ENCODE measurements at regions not wholly inside any gene's neighbourhood (a gene's known extent, or its start where the extent isn't known, plus 50 kb on each side); places are given as distances from the start of the nearest gene placed in this dataset.

DNA sequence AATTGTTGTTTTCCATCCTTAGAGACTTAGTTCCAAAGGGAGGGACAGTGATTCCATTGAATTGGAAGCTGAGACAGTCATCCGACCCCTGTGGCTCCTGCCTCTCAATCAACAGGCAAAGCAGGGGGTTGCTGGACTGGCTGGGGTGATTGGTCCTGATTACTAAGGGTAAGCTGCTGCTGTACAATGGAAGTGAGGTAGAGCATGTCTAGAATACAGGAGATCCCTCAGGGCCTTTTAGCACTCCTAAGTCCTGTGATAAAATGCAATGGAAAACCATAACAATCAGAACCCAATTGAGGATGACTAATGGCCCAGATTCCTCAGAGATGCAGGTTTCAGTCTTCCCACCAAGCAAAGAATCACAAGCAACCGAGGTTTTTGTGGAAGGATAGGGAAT, 127.6 kb downstream of the AASDH start:
- TF ChIP-seq CTCF (conservative IDR thresholded peaks at IDR 0.05; ENCODE audit: low read depth, low read length) (no peak), EZH2 (IDR thresholded peaks at IDR 0.05; ENCODE audit: borderline replicate concordance, low read depth, low read length, poor library complexity, severe bottlenecking) (no peak)
